ENCODE measurements at regions not wholly inside any gene's neighbourhood (a gene's known extent, or its start where the extent isn't known, plus 50 kb on each side); places are given as distances from the start of the nearest gene placed in this dataset.

- DNase-seq (ENCODE audit: low spot score in 2 of 2): no peak
Measured at GRCh38 chr20:24733416-24733815, 215.7 kb upstream of the CST7 start.

GRCh38 chr20:24734139-24734538, 214.9 kb upstream of the CST7 start:
- Mint-ChIP-seq H3K4me3 (no peak overlapping the region), H3K9me3 (no peaks in the 10 kb centered on the region), H3K27ac (no peak overlapping the region), H3K36me3 (no peaks in the 10 kb centered on the region), H3K27me3 (no peaks in the 10 kb centered on the region), H3K4me1 (peaks cover 3% of the 10 kb centered on the region)
- DNase-seq (ENCODE audit: low spot score in 2 of 2): no peak
- no peak for ATAC-seq (ENCODE audit: low read depth)

More at GRCh38 chr20:24733416-24733815, 215.7 kb upstream of the CST7 start:
- Mint-ChIP-seq H3K27ac (no peak overlapping the region), H3K4me1 (no peaks in the 10 kb centered on the region), H3K9me3 (no peaks in the 10 kb centered on the region), H3K4me3 (no peak overlapping the region), H3K36me3 (no peaks in the 10 kb centered on the region), H3K27me3 (no peaks in the 10 kb centered on the region)
- ATAC-seq (ENCODE audit: low read depth): no peak

DNA sequence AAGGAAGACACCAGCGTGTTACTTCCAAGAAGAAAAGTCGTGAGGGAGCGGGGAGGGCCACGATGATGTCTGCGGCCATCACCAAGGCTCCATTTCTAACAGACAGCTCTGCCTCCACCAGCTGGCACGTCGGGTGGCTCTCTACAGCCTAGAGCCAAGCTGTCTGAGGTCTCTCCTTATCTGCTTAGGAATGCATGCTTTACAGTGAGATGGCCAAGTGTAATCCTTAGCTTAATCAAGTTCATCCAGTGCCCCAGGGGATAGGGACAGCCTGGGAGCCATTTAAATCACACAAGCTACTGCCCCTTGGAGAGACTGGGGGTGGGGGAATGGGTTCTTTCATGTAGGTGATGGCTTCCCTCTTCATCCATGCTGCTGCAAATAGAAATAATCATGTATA, 213.8 kb upstream of the CST7 start:
- no peaks in the 10 kb centered on the region for H3K27me3 Mint-ChIP-seq
- ATAC-seq (ENCODE audit: low read depth) (no peak), DNase-seq (ENCODE audit: low spot score in 2 of 2) (no peak)
- H3K4me3 Mint-ChIP-seq: no peak overlapping the region
- peaks cover 8% of the 10 kb centered on the region for H3K4me1 Mint-ChIP-seq
- no peaks in the 10 kb centered on the region for H3K9me3 Mint-ChIP-seq
- H3K27ac Mint-ChIP-seq: no peak overlapping the region
- H3K36me3 Mint-ChIP-seq: no peaks in the 10 kb centered on the region

- no peak for DNase-seq (ENCODE audit: low spot score in 2 of 2)
- no peaks in the 10 kb centered on the region for H3K9me3 Mint-ChIP-seq
- peaks cover 13% of the 10 kb centered on the region for H3K4me1 Mint-ChIP-seq
- no peak overlapping the region for H3K27ac Mint-ChIP-seq
- no peak for ATAC-seq (ENCODE audit: low read depth)
- H3K4me3 Mint-ChIP-seq: no peak overlapping the region
- no peaks in the 10 kb centered on the region for H3K27me3 Mint-ChIP-seq
- H3K36me3 Mint-ChIP-seq: no peaks in the 10 kb centered on the region
Measured at GRCh38 chr20:24736131-24736843, 212.8 kb upstream of the CST7 start.

DNA sequence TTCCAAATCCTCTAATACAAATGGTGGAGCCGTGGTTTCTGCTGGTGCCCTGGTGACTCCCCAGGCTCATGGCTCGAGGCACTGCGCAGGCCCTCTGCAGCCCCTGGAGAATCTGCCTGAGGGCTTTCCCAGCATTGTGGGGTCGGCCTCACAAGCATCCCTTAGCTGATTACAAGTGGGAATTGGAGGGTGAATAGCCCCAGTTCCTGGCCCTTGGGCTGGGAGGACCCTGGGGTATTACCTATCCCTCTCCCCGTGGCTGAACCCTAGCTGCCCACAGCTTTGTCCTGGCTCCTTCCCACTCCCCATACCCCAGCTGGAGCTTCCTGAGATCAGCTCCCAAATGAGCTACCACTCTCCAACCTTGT, 212.2 kb upstream of the CST7 start:
- Mint-ChIP-seq H3K27me3 (no peaks in the 10 kb centered on the region), H3K27ac (no peak overlapping the region), H3K4me3 (no peak overlapping the region), H3K9me3 (no peaks in the 10 kb centered on the region), H3K4me1 (peaks cover 13% of the 10 kb centered on the region), H3K36me3 (no peaks in the 10 kb centered on the region)
- ATAC-seq (ENCODE audit: low read depth) (no peak), DNase-seq (ENCODE audit: low spot score in 2 of 2) (no peak)

DNA sequence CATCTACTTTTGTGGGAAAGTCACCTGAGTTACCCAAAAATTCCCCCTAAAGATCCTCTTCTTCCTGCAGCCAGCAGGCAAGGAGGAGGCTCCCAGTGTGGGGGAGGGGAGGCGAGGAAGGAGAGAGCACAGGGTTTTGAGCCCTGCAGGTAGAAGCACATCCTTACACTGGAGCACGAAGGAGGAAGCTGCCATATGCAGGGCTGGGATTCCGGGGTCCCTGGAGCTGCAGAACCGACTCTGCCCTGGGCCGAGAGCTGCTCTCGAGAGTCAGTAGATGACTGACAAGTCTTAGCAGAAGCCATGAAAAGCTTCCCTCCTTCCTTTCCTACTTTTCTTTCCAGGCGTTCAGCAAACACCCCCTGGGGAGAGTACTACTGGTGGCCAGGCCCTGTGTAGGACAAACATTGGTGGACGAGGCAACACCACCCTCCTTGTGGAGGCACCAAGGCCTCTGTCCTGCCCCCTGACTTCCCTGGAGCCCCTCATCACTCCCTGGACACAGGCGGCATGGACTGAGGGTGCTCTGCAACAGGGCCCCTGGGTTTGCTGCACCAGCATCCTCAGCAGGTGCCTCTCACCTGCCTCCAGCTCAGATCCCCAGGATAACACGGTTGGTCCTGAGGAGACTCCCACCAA, 211.7 kb upstream of the CST7 start:
- Mint-ChIP-seq H3K4me3 (no peak overlapping the region), H3K27ac (no peak overlapping the region), H3K9me3 (no peaks in the 10 kb centered on the region), H3K4me1 (peaks cover 13% of the 10 kb centered on the region), H3K36me3 (no peaks in the 10 kb centered on the region), H3K27me3 (no peaks in the 10 kb centered on the region)
- DNase-seq (ENCODE audit: low spot score in 2 of 2) (no peak), ATAC-seq (ENCODE audit: low read depth) (no peak)

GRCh38 chr20:24738058-24738775, 210.9 kb upstream of the CST7 start:
- no peaks in the 10 kb centered on the region for H3K9me3 Mint-ChIP-seq
- no peaks in the 10 kb centered on the region for H3K27me3 Mint-ChIP-seq
- H3K4me3 Mint-ChIP-seq: no peak overlapping the region
- H3K4me1 Mint-ChIP-seq: peaks cover 13% of the 10 kb centered on the region
- ATAC-seq (ENCODE audit: low read depth) (no peak), DNase-seq (ENCODE audit: low spot score in 2 of 2) (no peak)
- H3K36me3 Mint-ChIP-seq: no peaks in the 10 kb centered on the region
- H3K27ac Mint-ChIP-seq: no peak overlapping the region

DNA sequence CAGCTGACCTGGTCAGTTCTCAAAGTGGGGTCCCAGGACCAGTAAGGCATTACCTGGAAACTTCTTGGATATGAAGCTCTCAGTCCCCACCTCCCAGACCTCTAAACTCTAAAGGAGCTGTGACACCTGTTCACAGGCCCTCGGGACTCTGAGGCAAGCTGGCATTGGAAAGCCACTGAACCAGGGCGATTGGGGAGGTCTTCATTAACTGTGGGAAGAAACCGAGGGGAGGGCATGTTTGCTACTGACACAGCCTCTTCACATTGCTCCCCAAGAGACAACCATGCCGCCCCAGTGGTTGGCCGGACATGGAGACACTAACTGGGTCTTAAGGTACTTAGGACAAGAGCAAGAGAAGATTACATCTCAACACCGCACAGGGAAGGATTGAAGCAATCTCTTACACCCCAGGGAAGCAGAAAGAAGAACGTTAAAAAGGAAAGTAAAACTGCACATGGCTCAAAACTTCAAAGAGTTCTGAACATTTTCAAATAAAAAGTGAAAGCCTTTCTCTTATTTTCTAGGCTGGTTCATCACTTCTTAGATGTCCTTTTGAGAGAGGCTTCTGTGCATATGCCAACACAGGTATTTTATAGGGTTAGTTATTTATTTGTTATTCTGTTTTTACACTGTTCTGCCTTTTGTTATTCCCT, 210.0 kb upstream of the CST7 start:
- no peaks in the 10 kb centered on the region for H3K9me3 Mint-ChIP-seq
- H3K36me3 Mint-ChIP-seq: no peaks in the 10 kb centered on the region
- H3K27me3 Mint-ChIP-seq: no peaks in the 10 kb centered on the region
- H3K4me3 Mint-ChIP-seq: peak overlapping the region; percentile 68
- no peak overlapping the region for H3K27ac Mint-ChIP-seq
- DNase-seq (ENCODE audit: low spot score in 2 of 2) (no peak), ATAC-seq (ENCODE audit: low read depth) (no peak)
- H3K4me1 Mint-ChIP-seq: peaks cover 13% of the 10 kb centered on the region

DNA sequence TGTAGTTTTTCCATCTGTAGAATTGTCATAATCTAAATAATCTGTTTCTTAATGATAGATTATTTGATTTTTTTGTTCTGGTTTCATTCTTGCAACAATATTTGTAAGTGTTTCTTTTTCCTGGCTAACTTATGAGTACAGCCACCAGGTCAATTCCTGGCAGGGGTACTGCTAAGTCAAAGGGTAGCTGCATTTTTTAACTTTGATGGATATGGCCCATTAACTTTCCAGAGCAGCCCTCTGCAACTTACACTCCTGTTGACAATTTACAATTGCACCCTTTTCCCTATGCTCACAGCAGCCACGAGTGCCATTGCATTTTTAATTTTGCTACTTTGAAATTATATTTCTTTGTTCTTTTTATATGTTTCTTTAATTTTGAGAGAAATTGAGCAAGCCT, 209.3 kb upstream of the CST7 start:
- ATAC-seq (ENCODE audit: low read depth): no peak

DNA sequence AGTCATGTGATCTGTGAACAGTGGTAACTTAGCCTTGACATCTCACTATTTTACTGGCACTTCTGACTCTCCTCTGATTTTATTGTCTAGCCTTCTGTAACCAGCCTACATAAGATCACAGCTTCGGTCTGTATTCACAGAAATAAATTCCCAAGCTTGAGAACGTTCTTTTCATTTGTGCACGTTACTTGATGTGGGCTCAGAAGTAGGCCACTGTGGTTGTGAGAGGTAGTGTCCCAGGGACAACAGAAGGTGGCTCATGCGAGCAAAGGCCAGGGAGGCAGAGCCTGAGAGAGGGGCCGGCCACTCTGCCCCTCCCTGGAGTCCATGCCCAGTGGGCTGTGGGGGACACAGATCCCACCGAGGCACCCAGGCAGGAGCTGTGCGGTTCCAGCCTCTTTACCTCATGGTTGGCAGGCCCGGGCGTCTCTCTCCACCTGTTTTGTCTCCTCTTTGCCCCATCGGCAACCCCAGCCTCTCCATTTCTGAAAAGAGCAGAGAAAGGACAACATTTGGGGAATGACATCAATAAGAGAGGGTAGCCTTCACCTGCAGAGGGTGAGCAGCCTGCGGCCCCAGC, 207.5 kb upstream of the CST7 start:
- peaks cover 13% of the 10 kb centered on the region for H3K4me1 Mint-ChIP-seq
- DNase-seq (ENCODE audit: low spot score in 2 of 2) (no peak), ATAC-seq (ENCODE audit: low read depth) (no peak)
- no peak overlapping the region for H3K4me3 Mint-ChIP-seq
- no peaks in the 10 kb centered on the region for H3K9me3 Mint-ChIP-seq
- H3K27me3 Mint-ChIP-seq: no peaks in the 10 kb centered on the region
- H3K27ac Mint-ChIP-seq: no peak overlapping the region
- no peaks in the 10 kb centered on the region for H3K36me3 Mint-ChIP-seq

More for the DNA sequence above, 209.3 kb upstream of the CST7 start:
- Mint-ChIP-seq H3K4me1 (peaks cover 13% of the 10 kb centered on the region), H3K36me3 (no peaks in the 10 kb centered on the region), H3K27ac (no peak overlapping the region), H3K27me3 (no peaks in the 10 kb centered on the region), H3K4me3 (no peak overlapping the region), H3K9me3 (no peaks in the 10 kb centered on the region)
- DNase-seq (ENCODE audit: low spot score in 2 of 2): no peak

DNA sequence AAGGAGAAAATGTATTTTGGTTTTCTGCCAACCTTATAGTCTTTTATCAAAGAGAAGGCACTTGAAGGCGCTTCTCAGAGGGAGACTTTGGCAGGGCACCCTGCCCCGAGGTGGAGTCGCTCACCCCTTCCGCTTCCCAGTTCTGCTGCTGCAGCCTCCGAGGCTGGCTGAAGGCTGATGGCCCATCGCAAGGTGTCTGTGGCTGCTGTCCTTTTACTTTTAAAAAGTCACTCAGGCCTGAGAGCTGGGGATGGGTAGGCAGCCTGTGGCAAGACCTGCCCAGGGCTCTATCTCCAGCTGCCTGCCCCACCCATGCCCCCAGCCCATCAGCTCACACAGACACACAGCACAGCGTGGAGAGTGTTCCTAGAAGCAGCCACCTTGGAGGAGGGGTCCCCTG, 206.6 kb upstream of the CST7 start:
- Mint-ChIP-seq H3K27ac (no peak overlapping the region), H3K4me3 (no peak overlapping the region), H3K27me3 (no peaks in the 10 kb centered on the region), H3K36me3 (no peaks in the 10 kb centered on the region), H3K9me3 (no peaks in the 10 kb centered on the region), H3K4me1 (peaks cover 13% of the 10 kb centered on the region)
- ATAC-seq (ENCODE audit: low read depth) (no peak), DNase-seq (ENCODE audit: low spot score in 2 of 2) (no peak)

DNA sequence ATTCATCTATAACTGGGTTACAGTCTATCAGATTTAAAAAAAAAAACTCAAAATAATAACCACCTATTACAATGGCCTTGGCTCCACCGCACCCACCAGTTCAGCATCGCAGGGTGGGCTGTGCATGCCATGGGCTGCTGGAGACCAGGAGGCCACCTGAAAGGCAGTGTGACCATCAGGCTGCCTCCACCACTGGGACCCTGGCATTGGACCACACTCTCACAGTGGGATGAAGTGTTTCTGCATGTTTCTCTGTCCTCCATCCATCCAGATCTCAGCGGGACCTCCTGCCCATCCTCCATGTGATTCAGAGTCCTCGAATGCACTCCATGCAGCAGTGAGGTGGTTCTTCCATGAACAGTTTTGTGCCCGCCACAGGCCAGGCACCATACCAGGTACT, 206.1 kb upstream of the CST7 start:
- no peak for ATAC-seq (ENCODE audit: low read depth)
- Mint-ChIP-seq H3K27ac (no peak overlapping the region), H3K9me3 (no peaks in the 10 kb centered on the region), H3K4me3 (no peak overlapping the region), H3K27me3 (peaks cover 2% of the 10 kb centered on the region), H3K4me1 (peaks cover 13% of the 10 kb centered on the region), H3K36me3 (no peaks in the 10 kb centered on the region)
- no peak for DNase-seq (ENCODE audit: low spot score in 2 of 2)

GRCh38 chr20:24743641-24744040, 205.4 kb upstream of the CST7 start:
- DNase-seq (ENCODE audit: low spot score in 2 of 2) (no peak), ATAC-seq (ENCODE audit: low read depth) (no peak)
- Mint-ChIP-seq H3K9me3 (peaks cover 1% of the 10 kb centered on the region), H3K4me1 (peaks cover 13% of the 10 kb centered on the region), H3K4me3 (no peak overlapping the region), H3K27me3 (peaks cover 3% of the 10 kb centered on the region), H3K36me3 (no peaks in the 10 kb centered on the region), H3K27ac (no peak overlapping the region)

- H3K9me3 Mint-ChIP-seq: peaks cover 1% of the 10 kb centered on the region
- peaks cover 6% of the 10 kb centered on the region for H3K4me1 Mint-ChIP-seq
- ATAC-seq (ENCODE audit: low read depth): no peak
- H3K27ac Mint-ChIP-seq: no peak overlapping the region
- no peak overlapping the region for H3K4me3 Mint-ChIP-seq
- DNase-seq (ENCODE audit: low spot score in 2 of 2): no peak
- no peaks in the 10 kb centered on the region for H3K36me3 Mint-ChIP-seq
- peaks cover 3% of the 10 kb centered on the region for H3K27me3 Mint-ChIP-seq
Measured at GRCh38 chr20:24744747-24745146, 204.3 kb upstream of the CST7 start.

Data from memory B cell (primary cell).